ENCODE measurements at regions not wholly inside any gene's neighbourhood (a gene's known extent, or its start where the extent isn't known, plus 50 kb on each side); places are given as distances from the start of the nearest gene placed in this dataset.

- Histone ChIP-seq H3K9ac (ENCODE audit: insufficient read length) (no peak overlapping the region), H3K36me3 (ENCODE audit: insufficient read depth, low read length) (no peaks in the 10 kb centered on the region), H3K4me3 (no peak overlapping the region), H3K9me3 (ENCODE audit: low read depth, low read length) (peaks cover 6% of the 10 kb centered on the region; the same call in 1 of the 2 replicates), H3K27ac (no peak overlapping the region)
- no peak for DNase-seq (ENCODE audit: low read depth, low spot score)
- TF ChIP-seq POLR2AphosphoS5 (IDR thresholded peaks at IDR 0.05; ENCODE audit: borderline replicate concordance, low read depth, low read length), result no peak
- TF ChIP-seq FOXP2 (optimal IDR thresholded peaks at IDR 0.05; ENCODE audit: control extremely low read depth, extremely low read length, insufficient read depth), result no peak
- TF ChIP-seq EZH2 (IDR thresholded peaks at IDR 0.05), result no peak
These were observed 947.5 kb downstream of the ANKRD7 start for GRCh38 chr7:119172043-119172442.

GRCh38 chr7:119175911-119176627, 951.6 kb downstream of the ANKRD7 start:
- H3K36me3 ChIP-seq (ENCODE audit: insufficient read depth, low read length), result no peaks in the 10 kb centered on the region
- H3K27ac ChIP-seq, result peak overlapping the region; percentile 78; the same call in 1 of the 2 replicates
- no peaks in the 10 kb centered on the region for H3K9me3 ChIP-seq (ENCODE audit: low read depth, low read length)
- no peak for TF ChIP-seq FOXP2 (optimal IDR thresholded peaks at IDR 0.05; ENCODE audit: control extremely low read depth, extremely low read length, insufficient read depth)
- TF ChIP-seq POLR2AphosphoS5 (IDR thresholded peaks at IDR 0.05; ENCODE audit: borderline replicate concordance, low read depth, low read length), result peak; percentile 12; the same call in 1 of the 2 replicates
- no peak for TF ChIP-seq EZH2 (IDR thresholded peaks at IDR 0.05)
- H3K9ac ChIP-seq (ENCODE audit: insufficient read length), result no peak overlapping the region
- DNase-seq (ENCODE audit: low read depth, low spot score), result peak; percentile 96
- H3K4me3 ChIP-seq, result peak overlapping the region; percentile 19; the same call in 1 of the 2 replicates

DNA sequence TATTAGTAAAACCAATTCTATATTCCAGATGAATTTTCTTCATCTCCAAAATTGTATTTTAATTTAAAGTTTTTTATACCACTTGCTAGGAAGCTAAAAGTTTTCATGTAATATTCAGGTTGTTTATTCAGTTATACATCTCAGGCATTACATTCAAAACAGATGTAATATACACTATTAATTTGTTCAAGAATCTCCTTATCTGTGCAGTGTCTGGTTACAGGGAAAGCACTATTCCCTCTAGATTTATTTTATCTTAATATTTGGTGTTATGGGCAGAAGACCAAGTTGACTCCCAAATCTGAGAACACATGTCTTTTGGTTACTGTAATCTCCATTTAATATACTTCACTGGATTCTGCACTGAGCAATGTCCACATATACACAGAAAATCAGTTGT, 953.4 kb downstream of the ANKRD7 start:
- no peak for DNase-seq (ENCODE audit: low read depth, low spot score)
- no peak overlapping the region for H3K4me3 ChIP-seq
- no peak overlapping the region for H3K27ac ChIP-seq
- no peaks in the 10 kb centered on the region for H3K9me3 ChIP-seq (ENCODE audit: low read depth, low read length)
- no peak for TF ChIP-seq POLR2AphosphoS5 (IDR thresholded peaks at IDR 0.05; ENCODE audit: borderline replicate concordance, low read depth, low read length)
- TF ChIP-seq FOXP2 (optimal IDR thresholded peaks at IDR 0.05; ENCODE audit: control extremely low read depth, extremely low read length, insufficient read depth), result no peak
- TF ChIP-seq EZH2 (IDR thresholded peaks at IDR 0.05), result no peak
- H3K9ac ChIP-seq (ENCODE audit: insufficient read length), result peak overlapping the region; percentile 21
- no peaks in the 10 kb centered on the region for H3K36me3 ChIP-seq (ENCODE audit: insufficient read depth, low read length)

- Histone ChIP-seq H3K4me3 (no peak overlapping the region), H3K9me3 (ENCODE audit: low read depth, low read length) (no peaks in the 10 kb centered on the region), H3K36me3 (ENCODE audit: insufficient read depth, low read length) (no peaks in the 10 kb centered on the region), H3K27ac (no peak overlapping the region), H3K9ac (ENCODE audit: insufficient read length) (no peak overlapping the region)
- no peak for TF ChIP-seq POLR2AphosphoS5 (IDR thresholded peaks at IDR 0.05; ENCODE audit: borderline replicate concordance, low read depth, low read length)
- TF ChIP-seq EZH2 (IDR thresholded peaks at IDR 0.05), result no peak
- no peak for TF ChIP-seq FOXP2 (optimal IDR thresholded peaks at IDR 0.05; ENCODE audit: control extremely low read depth, extremely low read length, insufficient read depth)
- DNase-seq (ENCODE audit: low read depth, low spot score), result no peak
These were observed 959.8 kb downstream of the ANKRD7 start for GRCh38 chr7:119184124-119184788.

DNA sequence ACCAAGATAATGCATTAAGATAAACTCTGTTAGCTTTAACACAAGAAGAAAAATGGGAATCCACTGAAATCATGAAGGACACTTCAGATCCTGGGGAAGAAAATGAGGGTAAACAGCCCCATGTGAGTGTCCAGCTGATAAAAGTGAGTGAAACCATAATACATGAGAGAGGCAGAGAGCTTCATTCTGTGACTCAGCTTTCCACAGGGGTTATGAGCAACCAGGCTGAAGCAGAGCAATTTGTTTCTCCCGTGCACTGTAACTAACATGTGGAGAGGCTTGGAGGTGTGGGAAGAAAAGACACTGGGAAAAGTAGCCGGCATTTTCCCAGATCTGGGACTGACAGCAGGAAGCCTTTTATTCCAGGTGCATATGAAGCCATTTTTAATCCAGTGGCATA, 971.7 kb downstream of the ANKRD7 start:
- no peaks in the 10 kb centered on the region for H3K36me3 ChIP-seq (ENCODE audit: insufficient read depth, low read length)
- H3K9me3 ChIP-seq (ENCODE audit: low read depth, low read length), result no peaks in the 10 kb centered on the region
- H3K9ac ChIP-seq (ENCODE audit: insufficient read length), result no peak overlapping the region
- TF ChIP-seq FOXP2 (optimal IDR thresholded peaks at IDR 0.05; ENCODE audit: control extremely low read depth, extremely low read length, insufficient read depth), result no peak
- TF ChIP-seq POLR2AphosphoS5 (IDR thresholded peaks at IDR 0.05; ENCODE audit: borderline replicate concordance, low read depth, low read length), result no peak
- no peak for TF ChIP-seq EZH2 (IDR thresholded peaks at IDR 0.05)
- DNase-seq (ENCODE audit: low read depth, low spot score), result no peak
- no peak overlapping the region for H3K27ac ChIP-seq
- H3K4me3 ChIP-seq, result no peak overlapping the region

- Histone ChIP-seq H3K27ac (no peak overlapping the region), H3K36me3 (ENCODE audit: insufficient read depth, low read length) (no peaks in the 10 kb centered on the region), H3K4me3 (no peak overlapping the region), H3K9me3 (ENCODE audit: low read depth, low read length) (no peaks in the 10 kb centered on the region), H3K9ac (ENCODE audit: insufficient read length) (no peak overlapping the region)
- no peak for DNase-seq (ENCODE audit: low read depth, low spot score)
- no peak for TF ChIP-seq POLR2AphosphoS5 (IDR thresholded peaks at IDR 0.05; ENCODE audit: borderline replicate concordance, low read depth, low read length)
- TF ChIP-seq FOXP2 (optimal IDR thresholded peaks at IDR 0.05; ENCODE audit: control extremely low read depth, extremely low read length, insufficient read depth), result no peak
- no peak for TF ChIP-seq EZH2 (IDR thresholded peaks at IDR 0.05)
These were observed 972.8 kb downstream of the ANKRD7 start for GRCh38 chr7:119197172-119197876.

DNA sequence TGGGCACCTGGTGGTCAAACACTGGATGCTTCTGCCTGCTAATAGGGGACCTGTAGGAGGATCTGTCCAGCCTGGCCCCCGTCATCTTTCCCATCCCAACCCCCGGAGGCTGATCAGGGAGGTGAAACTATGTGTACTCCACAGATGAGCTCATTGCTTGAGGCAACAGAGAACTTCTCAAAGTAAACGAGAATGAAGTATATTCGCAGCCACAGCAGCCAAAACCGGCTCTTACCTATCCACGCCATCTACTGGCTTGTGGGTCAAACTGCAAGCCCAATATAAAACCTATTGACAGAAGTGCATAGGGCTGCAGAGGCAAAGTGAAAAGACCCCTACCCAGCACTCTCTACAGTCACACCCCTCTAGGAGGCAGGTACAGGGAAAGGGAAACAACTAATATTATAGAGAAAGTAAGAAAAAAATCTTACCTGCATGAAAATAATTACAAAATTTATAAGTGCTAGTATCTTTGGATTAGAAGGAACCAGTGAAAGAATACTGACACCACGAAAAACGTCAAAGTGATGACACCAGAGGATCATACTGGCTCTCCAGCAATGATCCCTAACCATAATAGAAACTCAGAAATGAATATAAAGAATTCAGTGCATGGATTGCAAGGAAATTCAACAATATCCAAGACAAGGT, 973.5 kb downstream of the ANKRD7 start:
- H3K9ac ChIP-seq (ENCODE audit: insufficient read length), result no peak overlapping the region
- TF ChIP-seq FOXP2 (optimal IDR thresholded peaks at IDR 0.05; ENCODE audit: control extremely low read depth, extremely low read length, insufficient read depth), result no peak
- H3K4me3 ChIP-seq, result no peak overlapping the region
- H3K9me3 ChIP-seq (ENCODE audit: low read depth, low read length), result no peaks in the 10 kb centered on the region
- peak; percentile 50 for DNase-seq (ENCODE audit: low read depth, low spot score)
- no peak overlapping the region for H3K27ac ChIP-seq
- no peaks in the 10 kb centered on the region for H3K36me3 ChIP-seq (ENCODE audit: insufficient read depth, low read length)

GRCh38 chr7:119219663-119220062, 995.2 kb downstream of the ANKRD7 start:
- Histone ChIP-seq H3K4me3 (no peak overlapping the region), H3K9ac (ENCODE audit: insufficient read length) (no peak overlapping the region), H3K27ac (no peak overlapping the region), H3K36me3 (ENCODE audit: insufficient read depth, low read length) (no peaks in the 10 kb centered on the region), H3K9me3 (ENCODE audit: low read depth, low read length) (no peaks in the 10 kb centered on the region)
- TF ChIP-seq FOXP2 (optimal IDR thresholded peaks at IDR 0.05; ENCODE audit: control extremely low read depth, extremely low read length, insufficient read depth) (no peak), EZH2 (IDR thresholded peaks at IDR 0.05) (no peak), POLR2AphosphoS5 (IDR thresholded peaks at IDR 0.05; ENCODE audit: borderline replicate concordance, low read depth, low read length) (no peak)
- DNase-seq (ENCODE audit: low read depth, low spot score), result no peak
